ENCODE measurements at regions not wholly inside any gene's neighbourhood (a gene's known extent, or its start where the extent isn't known, plus 50 kb on each side); places are given as distances from the start of the nearest gene placed in this dataset.
"Not testable (repeated sequence)": the region's sequence is repeated elsewhere in the genome, so short reads cannot be mapped to it uniquely, and the experiment has no call there.

GRCh38 chr14:106482213-106482612 lies 955.8 kb downstream of the TMEM121 start:
- not testable (repeated sequence) for DNase-seq (ENCODE audit: low read depth in 2 of 2)

GRCh38 chr14:106487600-106487999 lies 961.2 kb downstream of the TMEM121 start:
- DNase-seq (ENCODE audit: low read depth in 2 of 2): no peak

GRCh38 chr14:106488291-106488690 lies 961.9 kb downstream of the TMEM121 start:
- DNase-seq (ENCODE audit: low read depth in 2 of 2): no peak

- DNase-seq (ENCODE audit: low read depth in 2 of 2): no peak
These were observed 962.9 kb downstream of the TMEM121 start for GRCh38 chr14:106489112-106489881.

GRCh38 chr14:106490442-106490841 lies 964.1 kb downstream of the TMEM121 start:
- DNase-seq (ENCODE audit: low read depth in 2 of 2): no peak

- DNase-seq (ENCODE audit: low read depth in 2 of 2): no peak
These were observed 965.5 kb downstream of the TMEM121 start for GRCh38 chr14:106491851-106492250.

GRCh38 chr14:106493962-106494823 lies 967.8 kb downstream of the TMEM121 start:
- DNase-seq (ENCODE audit: low read depth in 2 of 2): no peak

GRCh38 chr14:106500571-106500970 lies 974.2 kb downstream of the TMEM121 start:
- DNase-seq (ENCODE audit: low read depth in 2 of 2): no peak

- no peak for DNase-seq (ENCODE audit: low read depth in 2 of 2)
These were observed 975.5 kb downstream of the TMEM121 start for GRCh38 chr14:106501898-106502297.

GRCh38 chr14:106505366-106505765 lies 979.0 kb downstream of the TMEM121 start:
- DNase-seq (ENCODE audit: low read depth in 2 of 2): no peak

GRCh38 chr14:106506881-106507305 lies 980.5 kb downstream of the TMEM121 start:
- DNase-seq (ENCODE audit: low read depth in 2 of 2): peak in 1 of 2 experiments; percentile 17

GRCh38 chr14:106507354-106507753 lies 981.0 kb downstream of the TMEM121 start:
- no peak for DNase-seq (ENCODE audit: low read depth in 2 of 2)

- no peak for DNase-seq (ENCODE audit: low read depth in 2 of 2)
These were observed 981.8 kb downstream of the TMEM121 start for GRCh38 chr14:106508216-106508615.

- DNase-seq (ENCODE audit: low read depth in 2 of 2): no peak
These were observed 982.8 kb downstream of the TMEM121 start for GRCh38 chr14:106509176-106509575.

GRCh38 chr14:106509807-106510206 lies 983.4 kb downstream of the TMEM121 start:
- DNase-seq (ENCODE audit: low read depth in 2 of 2): no peak

- DNase-seq (ENCODE audit: low read depth in 2 of 2): no peak
These were observed 984.8 kb downstream of the TMEM121 start for GRCh38 chr14:106511006-106511799.

GRCh38 chr14:106511800-106512198 lies 985.4 kb downstream of the TMEM121 start:
- no peak for DNase-seq (ENCODE audit: low read depth in 2 of 2)

- DNase-seq (ENCODE audit: low read depth in 2 of 2): no peak
These were observed 986.9 kb downstream of the TMEM121 start for GRCh38 chr14:106513302-106513701.

GRCh38 chr14:106518054-106518943 lies 991.9 kb downstream of the TMEM121 start:
- peak; percentile 62 to 86 for DNase-seq (ENCODE audit: low read depth in 2 of 2)

- DNase-seq (ENCODE audit: low read depth in 2 of 2): not testable (repeated sequence)
These were observed 995.7 kb downstream of the TMEM121 start for GRCh38 chr14:106522118-106522517.

- DNase-seq (ENCODE audit: low read depth in 2 of 2): no peak
These were observed 996.6 kb downstream of the TMEM121 start for GRCh38 chr14:106522990-106523389.

Measured in stimulated activated CD4-positive, alpha-beta T cell treated with anti-CD3 and anti-CD28 coated beads, Interleukin-12 subunit alpha, Interleukin-12 subunit beta, amount 100 ng/mL, for 24 hours (primary cell).